H9 (cell line): ENCODE measurements at regions not wholly inside any gene's neighbourhood (a gene's known extent, or its start where the extent isn't known, plus 50 kb on each side); places are given as distances from the start of the nearest gene placed in this dataset.

Experiments
- DNase-seq: peaks from one replicate; pipeline ENCODE4 v3.0.0-alpha.2; 2017
- H2AFZ ChIP-seq: one replicate; pipeline ENCODE4 v1.6.1; 2013; ENCODE audit warnings: mild to moderate bottlenecking, low read length, control low read depth, moderate library complexity
- H2AK5ac ChIP-seq: 2 replicates; pipeline ENCODE4 v1.6.1; 2013; ENCODE audit warnings: low read length, control low read depth, mixed read lengths; ENCODE audit not compliant: insufficient read length
- H2BK120ac ChIP-seq: one replicate; pipeline ENCODE4 v1.6.1; 2013; ENCODE audit warnings: low read depth, mild to moderate bottlenecking, low read length, control low read depth, inconsistent platforms; ENCODE audit not compliant: poor library complexity, severe bottlenecking
- H2BK12ac ChIP-seq: 2 replicates; pipeline ENCODE4 v1.6.1; 2013; ENCODE audit warnings: low read length, control low read depth, mixed read lengths, low read depth; ENCODE audit not compliant: insufficient read length
- H2BK15ac ChIP-seq: 2 replicates; pipeline ENCODE4 v1.6.1; 2013; ENCODE audit warnings: low read depth, low read length, control low read depth
- H2BK20ac ChIP-seq: one replicate; pipeline ENCODE4 v1.6.1; 2013; ENCODE audit warnings: low read depth, mild to moderate bottlenecking, low read length, control low read depth, inconsistent platforms; ENCODE audit not compliant: poor library complexity, severe bottlenecking
- H2BK5ac ChIP-seq: 2 replicates; pipeline ENCODE4 v1.6.1; 2013; ENCODE audit warnings: low read length, control low read depth, mixed read lengths; ENCODE audit not compliant: insufficient read length
- H3K14ac ChIP-seq: 2 replicates; pipeline ENCODE4 v1.6.1; 2013; ENCODE audit warnings: low read length, control low read depth; ENCODE audit not compliant: insufficient read depth
- H3K18ac ChIP-seq: 2 replicates; pipeline ENCODE4 v1.6.1; 2013; ENCODE audit warnings: low read depth, mild to moderate bottlenecking, mixed read lengths, low read length, control low read depth; ENCODE audit not compliant: insufficient read length
- H3K23ac ChIP-seq: 2 replicates; pipeline ENCODE4 v1.6.1; 2013; ENCODE audit warnings: low read length, control low read depth, mixed read lengths, low read depth; ENCODE audit not compliant: insufficient read length
- H3K23me2 ChIP-seq: 2 replicates; pipeline ENCODE4 v1.6.1; 2013; ENCODE audit warnings: low read depth, mild to moderate bottlenecking, mixed read lengths, low read length, control low read depth; ENCODE audit not compliant: insufficient read length, poor library complexity, severe bottlenecking
- H3K27ac ChIP-seq: 2 replicates; pipeline ENCODE4 v1.5.1; 2013; ENCODE audit warnings: low read length, control low read depth, mixed read lengths, low read depth; ENCODE audit not compliant: insufficient read length
- H3K27me3 ChIP-seq: 2 replicates; pipeline ENCODE4 v1.6.1; 2013; ENCODE audit warnings: low read length, control low read depth, inconsistent platforms; ENCODE audit not compliant: insufficient read depth
- H3K4ac ChIP-seq: 2 replicates; pipeline ENCODE4 v1.6.1; 2013; ENCODE audit warnings: low read depth, mild to moderate bottlenecking, control low read depth, inconsistent platforms, low read length, moderate library complexity
- H3K4me1 ChIP-seq: 2 replicates; pipeline ENCODE4 v1.6.1; 2013; ENCODE audit warnings: low read length, control low read depth, inconsistent platforms; ENCODE audit not compliant: insufficient read depth
- H3K4me2 ChIP-seq: 2 replicates; pipeline ENCODE4 v1.6.1; 2013; ENCODE audit warnings: low read length, control low read depth, mixed read lengths; ENCODE audit not compliant: insufficient read length, insufficient read depth
- H3K56ac ChIP-seq: 2 replicates; pipeline ENCODE4 v1.6.1; 2013; ENCODE audit warnings: low read depth, mild to moderate bottlenecking, mixed read lengths, low read length, control low read depth; ENCODE audit not compliant: insufficient read length
- H3K79me1 ChIP-seq: 2 replicates; pipeline ENCODE4 v1.6.1; 2013; ENCODE audit warnings: low read depth, mild to moderate bottlenecking, moderate library complexity, low read length, control low read depth, inconsistent platforms; ENCODE audit not compliant: insufficient read depth, poor library complexity, severe bottlenecking
- H3K79me2 ChIP-seq: 2 replicates; pipeline ENCODE4 v1.6.1; 2013; ENCODE audit warnings: low read length, control low read depth, inconsistent platforms; ENCODE audit not compliant: insufficient read depth
- H3K9ac ChIP-seq: 2 replicates; pipeline ENCODE4 v1.6.1; 2013; ENCODE audit warnings: low read length, control low read depth, mixed read lengths; ENCODE audit not compliant: insufficient read length; ENCODE audit errors: extremely low read depth
- H3K9me3 ChIP-seq: one replicate; pipeline ENCODE4 v1.6.1; 2013; ENCODE audit warnings: low read depth, low read length, inconsistent platforms; ENCODE audit not compliant: control insufficient read depth
- H3T11ph ChIP-seq: one replicate; pipeline ENCODE4 v1.6.1; 2013; ENCODE audit warnings: mild to moderate bottlenecking, low read length, control low read depth, inconsistent platforms
- H4K20me1 ChIP-seq: one replicate; pipeline ENCODE4 v1.6.1; 2013; ENCODE audit not compliant: control insufficient read depth, insufficient read length, insufficient read depth
- H4K5ac ChIP-seq: 2 replicates; pipeline ENCODE4 v1.6.1; 2013; ENCODE audit warnings: low read depth, mild to moderate bottlenecking, mixed read lengths, low read length, control low read depth; ENCODE audit not compliant: insufficient read length
- H4K8ac ChIP-seq: replicated peaks from 2 replicates; pipeline ENCODE4 v1.6.1; 2013; ENCODE audit warnings: low read length, control low read depth, mixed read lengths, low read depth; ENCODE audit not compliant: insufficient read length
- H4K91ac ChIP-seq: 2 replicates; pipeline ENCODE4 v1.6.1; 2013; ENCODE audit warnings: low read depth, mild to moderate bottlenecking, moderate library complexity, mixed read lengths, low read length, control low read depth; ENCODE audit not compliant: insufficient read length
- H3K27ac Mint-ChIP-seq, 3 experiments: 2 replicates in 2 of 3; 3 replicates in 1 of 3; pipeline ENCODE4 v1.8.0; 2020 to 2021; ENCODE audit warnings: mixed read lengths in 3 of 3, mild to moderate bottlenecking in 1 of 3, moderate library complexity in 1 of 3
- H3K27me3 Mint-ChIP-seq: 2 replicates; pipeline ENCODE4 v1.8.0; 2021; ENCODE audit warnings: low read depth, mild to moderate bottlenecking, moderate library complexity, mixed read lengths
- H3K36me3 Mint-ChIP-seq, 3 experiments: 2 replicates in 2 of 3; 3 replicates in 1 of 3; pipeline ENCODE4 v1.8.0; 2020 to 2021; ENCODE audit warnings: low read depth in 3 of 3, mixed read lengths in 3 of 3; ENCODE audit not compliant: insufficient read depth in 1 of 3
- H3K4me1 Mint-ChIP-seq, 2 experiments: 2 replicates each; pipeline ENCODE4 v1.8.0; 2020; ENCODE audit warnings: mixed read lengths in 2 of 2
- H3K4me3 Mint-ChIP-seq, 2 experiments: 2 replicates in 1 of 2; 3 replicates in 1 of 2; pipeline ENCODE4 v1.8.0; 2020 to 2021; ENCODE audit warnings: mild to moderate bottlenecking in 2 of 2, mixed read lengths in 2 of 2, moderate library complexity in 1 of 2
- H3K9me3 Mint-ChIP-seq, 2 experiments: 2 replicates in 1 of 2; 3 replicates in 1 of 2; pipeline ENCODE4 v1.8.0; 2020; ENCODE audit warnings: mild to moderate bottlenecking in 2 of 2, mixed read lengths in 2 of 2, moderate library complexity in 1 of 2
- CTCF ChIP-seq: fragments of 200-600 bp; sonication (generic); conservative IDR thresholded peaks from 3 replicates; pipeline ENCODE4 v1.8.0; 2021; ENCODE audit warnings: antibody characterized with exemption, mild to moderate bottlenecking
- WGBS: extraction: QIAGEN DNeasy Blood & Tissue Kit; methylation state at CpG from one replicate; pipeline ENCODE4 v1.1.7; 2013; ENCODE audit warnings: missing lambda C conversion rate, low lambda C conversion rate, mixed read lengths; ENCODE audit not compliant: insufficient read length; ENCODE audit errors: extremely low coverage; 5-methylcytosine and 5-hydroxymethylcytosine counted together

DNA sequence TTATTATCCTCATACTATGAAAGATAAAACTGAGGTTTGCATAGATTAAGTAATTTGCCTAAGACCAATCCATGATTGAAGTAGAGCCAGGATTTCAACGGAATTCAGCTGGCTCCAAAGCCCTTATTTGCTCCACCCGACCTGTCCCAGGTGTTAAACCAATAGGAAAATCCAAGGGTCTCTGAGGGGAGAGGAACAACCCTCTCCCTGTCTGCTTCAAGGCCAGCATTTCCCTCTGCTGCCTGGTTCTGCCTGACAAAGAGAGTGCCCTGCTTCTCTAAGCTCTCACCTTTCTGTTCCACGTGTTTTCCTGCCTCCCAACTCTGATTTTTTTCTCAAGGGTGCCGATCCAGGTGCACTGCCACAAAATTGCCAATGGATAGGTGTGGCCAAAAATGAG is 127.4 kb downstream of the UBE2U start:
- Histone ChIP-seq H3K14ac (no peak overlapping the region), H3K27me3 (no peaks in the 10 kb centered on the region), H3K23me2 (no peaks in the 10 kb centered on the region), H3K18ac (no peak overlapping the region), H3T11ph (no peak overlapping the region), H3K9me3 (no peaks in the 10 kb centered on the region), H3K23ac (no peak overlapping the region), H2AK5ac (no peak overlapping the region), H2BK20ac (no peak overlapping the region), H4K91ac (no peak overlapping the region), H3K79me1 (no peaks in the 10 kb centered on the region), H4K5ac (no peak overlapping the region), H2BK5ac (no peak overlapping the region), H3K56ac (no peak overlapping the region), H3K4me1 (peaks cover 2% of the 10 kb centered on the region; the same call in 1 of the 2 replicates), H4K20me1 (no peaks in the 10 kb centered on the region), H3K4ac (no peak overlapping the region), H2BK12ac (no peak overlapping the region), H3K9ac (no peak overlapping the region), H2AFZ (no peak overlapping the region), H4K8ac (no peak overlapping the region), H2BK120ac (no peak overlapping the region), H3K79me2 (no peaks in the 10 kb centered on the region), H3K4me2 (no peak overlapping the region), H2BK15ac (no peak overlapping the region), H3K27ac (no peak overlapping the region)
- H3K27ac Mint-ChIP-seq = no peak overlapping the region
- no CpG with 5 or more reads among the region's 4 CpGs for WGBS
- no peaks in the 10 kb centered on the region for H3K9me3 Mint-ChIP-seq
- H3K4me1 Mint-ChIP-seq = peaks cover 14 to 15% of the 10 kb centered on the region in 2 experiments
- H3K27me3 Mint-ChIP-seq = no peaks in the 10 kb centered on the region; the same call in none of the 2 replicates
- DNase-seq = no peak
- no peaks in the 10 kb centered on the region for H3K36me3 Mint-ChIP-seq
- no peak overlapping the region for H3K4me3 Mint-ChIP-seq
- no peak for TF ChIP-seq CTCF
